Stimulated activated CD4-positive, alpha-beta T cell treated with anti-CD3 and anti-CD28 coated beads, Interleukin-2, amount 100 ng/mL, for 4 hours (primary cell): ENCODE measurements at regions not wholly inside any gene's neighbourhood (a gene's known extent, or its start where the extent isn't known, plus 50 kb on each side); places are given as distances from the start of the nearest gene placed in this dataset.

Source experiments
- DNase-seq: peaks from one replicate; pipeline ENCODE4 v3.0.0-alpha.2; 2020; ENCODE audit warnings: low read depth

DNA sequence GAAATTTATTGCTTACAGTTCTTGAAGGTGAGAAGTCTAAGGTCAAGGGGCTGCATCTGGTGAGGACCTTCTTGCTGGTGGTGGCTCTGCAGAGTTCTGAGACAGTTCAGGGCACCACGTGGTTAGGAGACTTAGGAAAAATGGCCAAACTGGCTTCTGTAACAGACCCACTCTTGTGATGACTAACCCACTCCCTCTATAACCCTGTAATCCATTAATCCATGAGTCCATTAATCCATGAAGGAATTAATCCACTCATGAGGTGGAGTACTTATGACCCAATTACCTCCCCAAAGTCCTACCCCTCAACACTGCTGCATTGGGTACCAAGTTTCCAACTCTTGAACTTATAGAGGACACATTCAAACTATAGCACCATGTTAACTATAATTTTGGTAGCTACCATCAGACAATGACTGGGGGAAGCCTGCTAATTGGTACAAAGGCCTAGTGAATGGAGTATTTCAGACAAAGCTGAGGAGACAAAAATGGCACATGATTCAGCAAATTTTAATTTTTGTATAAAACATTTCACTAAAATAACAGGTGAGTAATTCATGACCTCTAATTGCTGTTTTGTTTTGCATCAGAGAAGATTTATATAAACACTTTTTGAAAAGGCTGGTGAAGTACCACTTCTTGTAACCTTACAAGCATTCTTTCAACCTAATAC lies 374.1 kb upstream of the TBL1XR1 start:
- no peak for DNase-seq

DNA sequence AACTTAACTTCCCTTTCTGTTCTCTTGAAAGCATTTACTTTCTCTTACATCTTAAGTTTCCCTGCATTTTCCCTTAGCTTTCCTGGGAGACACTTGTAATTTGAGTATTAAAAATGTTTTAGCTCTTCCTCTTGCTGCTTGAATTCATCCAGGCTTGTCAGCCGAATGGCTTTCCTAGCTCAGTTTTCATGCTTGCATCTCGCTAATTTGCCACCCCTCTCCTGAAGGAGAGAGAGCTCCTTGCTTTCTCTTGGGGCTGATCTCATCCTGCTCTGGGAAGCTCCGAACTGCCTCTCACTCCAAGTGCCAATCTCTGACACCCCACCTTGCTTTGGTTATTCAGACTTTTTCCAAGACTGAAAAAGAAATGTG lies 374.6 kb upstream of the TBL1XR1 start:
- DNase-seq = no peak

GRCh38 chr3:177574222-177574856 lies 377.1 kb upstream of the TBL1XR1 start:
- DNase-seq = no peak

DNA sequence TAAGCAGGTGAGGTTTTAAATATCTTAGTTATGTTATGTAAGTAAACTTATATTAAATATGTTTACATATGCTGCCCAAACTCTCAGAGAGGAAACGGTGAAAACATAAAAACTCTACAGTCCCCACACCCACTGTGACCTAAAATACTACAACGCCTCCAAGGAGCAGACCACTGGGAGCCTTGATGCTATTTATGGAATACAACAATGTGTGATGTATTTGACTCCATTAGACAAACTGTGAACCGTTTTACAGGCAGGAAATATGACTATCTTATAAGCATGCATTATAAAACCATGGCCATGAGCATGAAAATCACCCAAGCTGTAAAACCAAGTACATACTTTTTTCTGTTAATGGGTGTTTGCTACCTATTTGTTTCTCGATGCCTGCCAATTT lies 379.5 kb upstream of the TBL1XR1 start:
- DNase-seq = no peak

DNA sequence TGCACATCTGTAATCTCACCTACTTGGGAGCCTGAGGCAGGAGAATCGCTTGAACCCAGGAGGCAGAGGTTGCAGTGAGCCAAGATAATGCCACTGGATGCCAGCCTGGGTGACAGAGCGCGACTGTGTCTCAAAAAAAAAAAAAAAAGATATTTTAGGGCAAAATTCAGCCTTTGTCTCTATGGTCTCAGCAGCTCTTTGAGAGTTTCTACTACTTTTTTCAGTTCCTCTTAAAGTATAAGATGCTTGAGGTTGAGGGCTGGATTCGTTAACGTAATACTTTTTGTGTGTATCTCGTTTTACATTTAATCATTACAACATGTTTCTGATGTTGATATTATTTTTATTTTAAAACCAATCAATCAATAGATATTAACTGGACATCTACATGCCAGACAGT lies 381.2 kb upstream of the TBL1XR1 start:
- DNase-seq = no peak

DNA sequence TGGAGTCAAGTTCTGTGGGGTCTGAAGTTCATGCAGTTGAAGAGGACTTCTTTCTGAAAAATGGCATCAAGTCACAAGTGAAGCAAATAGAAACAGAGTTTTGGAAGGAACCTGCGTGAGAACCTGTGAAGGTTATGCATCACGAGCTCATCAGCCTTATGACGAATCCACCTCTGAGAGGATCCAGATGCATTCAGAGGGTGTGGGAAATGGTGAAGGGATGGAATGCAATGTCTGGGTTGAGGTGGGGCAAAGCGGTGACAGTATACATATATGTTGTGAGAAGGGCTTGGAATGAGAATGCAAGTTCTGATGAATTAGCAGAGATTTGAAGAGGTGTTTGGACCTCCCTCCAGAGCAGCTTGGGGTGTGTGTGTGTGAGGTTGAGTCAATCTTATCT lies 382.1 kb upstream of the TBL1XR1 start:
- no peak for DNase-seq

GRCh38 chr3:177580437-177580836 lies 383.2 kb upstream of the TBL1XR1 start:
- DNase-seq = no peak

DNA sequence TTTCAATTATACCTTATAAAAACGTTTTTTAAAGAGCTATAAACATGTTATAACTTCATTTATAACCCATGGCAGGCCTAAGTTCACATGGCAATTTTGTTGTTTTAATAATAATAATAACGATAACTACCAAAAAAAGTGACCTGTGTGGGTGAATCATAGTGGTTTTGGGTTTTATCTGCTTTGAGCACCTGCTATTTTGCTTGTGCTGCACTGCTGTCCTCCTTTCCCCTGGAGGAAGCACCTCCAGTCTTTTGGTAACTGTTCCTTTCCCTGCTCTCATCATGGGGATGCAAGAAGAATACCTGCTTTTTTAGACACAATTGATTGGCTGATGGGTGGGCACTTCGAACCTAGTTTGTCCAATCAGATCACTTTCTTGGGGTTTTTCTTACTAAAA lies 388.0 kb upstream of the TBL1XR1 start:
- DNase-seq = no peak

DNA sequence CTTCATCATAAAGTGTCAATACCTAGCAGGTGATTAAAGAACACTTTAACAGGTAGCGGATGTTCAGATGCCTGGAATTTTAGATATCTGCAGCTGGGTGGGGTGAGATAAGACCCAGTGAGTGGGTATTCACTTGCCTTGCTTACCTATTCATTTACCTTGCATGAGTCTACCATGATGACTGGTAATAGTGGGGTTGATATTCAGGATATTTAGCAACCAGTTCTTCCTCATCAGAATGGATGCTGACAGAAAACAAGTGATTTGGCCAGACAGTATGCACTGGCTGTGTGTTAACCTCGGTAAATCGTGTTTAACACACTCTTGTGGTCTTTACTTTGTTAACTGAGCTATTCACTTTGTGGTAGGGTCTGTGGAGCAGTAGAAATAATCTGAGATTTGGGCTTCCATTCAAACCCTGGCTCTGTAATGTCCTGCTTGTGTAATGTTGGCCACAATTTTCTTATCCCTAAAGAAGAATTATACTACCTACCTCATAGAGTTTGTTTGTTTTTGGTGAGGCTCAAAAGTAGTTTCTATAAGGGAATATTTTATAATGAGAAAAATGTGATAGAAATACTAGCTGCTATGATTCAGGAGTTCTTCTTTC lies 391.9 kb upstream of the TBL1XR1 start:
- DNase-seq = no peak

- DNase-seq = no peak
These were observed 392.7 kb upstream of the TBL1XR1 start for GRCh38 chr3:177589911-177590381.

DNA sequence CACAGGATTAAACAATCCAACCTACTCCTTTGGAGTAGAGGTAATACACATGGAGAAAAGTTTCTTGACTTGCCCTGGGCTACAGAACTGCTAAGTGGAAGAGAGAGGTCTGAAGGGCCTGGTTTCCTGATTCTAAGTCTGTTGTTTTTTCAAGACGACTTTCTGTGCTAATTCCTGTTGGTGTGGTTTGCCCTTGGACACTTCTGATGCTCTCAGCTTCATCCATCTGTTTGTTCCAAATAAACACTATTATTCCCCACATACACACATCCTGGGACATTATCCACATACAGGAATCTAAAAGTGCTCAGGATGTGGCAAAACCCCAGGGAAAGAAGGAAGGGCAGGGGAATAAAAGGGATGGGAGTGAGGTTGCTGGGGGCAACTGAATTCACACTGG lies 393.5 kb upstream of the TBL1XR1 start:
- DNase-seq = no peak

DNA sequence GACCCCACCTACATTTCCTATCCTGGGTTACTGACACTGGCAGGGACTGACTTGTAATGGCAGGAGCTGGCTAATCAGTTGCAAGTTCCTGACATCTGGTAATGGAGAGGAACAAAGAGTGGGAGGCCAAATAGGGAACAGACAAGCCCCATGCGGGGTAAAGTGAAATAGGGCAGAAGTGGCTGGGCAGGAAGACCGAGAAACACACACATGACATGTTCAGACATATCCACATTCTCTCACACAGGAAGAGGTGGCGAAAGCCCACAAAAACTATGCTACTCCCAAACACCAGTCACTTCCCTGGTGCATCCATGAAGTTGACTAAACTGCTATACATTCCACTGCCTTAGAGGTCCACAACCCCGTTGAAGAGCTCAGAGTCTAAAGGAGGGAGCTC lies 394.1 kb upstream of the TBL1XR1 start:
- no peak for DNase-seq

DNA sequence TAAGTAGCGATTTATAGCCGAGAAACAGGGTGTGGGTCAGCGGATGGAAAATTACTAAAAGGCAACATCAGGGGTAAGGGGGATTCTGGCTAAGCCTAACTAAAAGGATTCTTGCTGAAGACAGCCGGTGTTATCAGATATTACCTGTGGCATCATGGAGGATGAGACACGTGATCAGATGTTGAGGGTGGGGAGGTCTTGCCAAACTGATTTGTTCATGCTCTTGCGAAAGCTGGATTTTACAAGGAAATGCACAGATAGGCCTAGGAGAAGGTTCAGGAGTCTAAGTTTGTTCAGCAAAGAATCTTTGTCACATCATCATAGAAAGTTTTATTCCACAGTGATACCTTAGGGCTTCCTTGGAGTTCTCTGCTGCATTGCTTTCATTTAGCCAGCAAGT lies 396.8 kb upstream of the TBL1XR1 start:
- no peak for DNase-seq

GRCh38 chr3:177595530-177596188 lies 398.4 kb upstream of the TBL1XR1 start:
- no peak for DNase-seq

DNA sequence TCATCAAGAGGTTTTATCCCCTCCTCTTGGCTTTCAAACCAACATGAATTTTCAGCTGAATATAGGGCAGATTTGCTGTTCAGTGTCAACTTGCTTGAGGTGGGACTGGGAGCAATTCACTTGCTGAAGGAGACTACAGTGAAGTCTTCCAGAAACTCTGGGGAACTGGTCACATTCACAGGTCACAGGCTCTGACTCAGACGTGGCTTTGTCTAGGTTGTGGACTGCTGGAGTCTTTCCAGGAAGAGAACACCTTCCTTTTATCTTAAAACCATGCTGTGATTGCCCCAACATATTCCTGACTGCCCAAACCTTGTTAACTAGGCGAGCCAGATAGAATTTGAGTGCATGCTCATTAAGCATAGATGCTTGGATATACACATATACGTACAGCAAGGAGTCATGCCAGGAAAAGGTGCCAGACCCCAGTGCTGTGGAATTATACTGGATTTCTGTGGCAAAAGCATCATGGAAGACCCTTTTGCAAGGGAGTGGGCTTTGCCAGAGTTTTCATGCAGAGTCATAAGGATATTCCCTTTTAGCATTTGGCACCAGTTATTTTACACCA lies 399.1 kb upstream of the TBL1XR1 start:
- DNase-seq = no peak

- no peak for DNase-seq
These were observed 399.6 kb upstream of the TBL1XR1 start for GRCh38 chr3:177596816-177597271.

- no peak for DNase-seq
These were observed 400.2 kb upstream of the TBL1XR1 start for GRCh38 chr3:177597311-177598096.

GRCh38 chr3:177598097-177598833 lies 401.0 kb upstream of the TBL1XR1 start:
- no peak for DNase-seq

DNA sequence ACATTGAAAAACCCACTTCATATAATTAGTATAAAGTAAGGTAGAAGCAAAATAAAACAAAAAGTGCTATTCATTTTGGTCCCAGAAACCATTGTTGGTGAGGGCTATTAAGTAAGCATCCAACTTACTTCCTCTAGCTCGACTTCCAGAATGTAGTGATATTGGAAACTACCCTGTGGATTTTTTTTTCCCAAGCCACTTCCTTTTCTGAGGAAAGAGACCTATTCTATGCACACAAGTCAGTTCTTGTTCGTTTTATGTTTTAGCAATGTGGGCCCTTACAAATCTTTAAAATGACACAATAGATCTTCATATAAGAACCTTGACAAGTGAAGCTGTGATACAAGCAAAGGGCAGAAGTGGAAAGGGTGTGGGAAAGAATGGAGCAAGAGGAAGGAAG lies 402.0 kb upstream of the TBL1XR1 start:
- DNase-seq = no peak

DNA sequence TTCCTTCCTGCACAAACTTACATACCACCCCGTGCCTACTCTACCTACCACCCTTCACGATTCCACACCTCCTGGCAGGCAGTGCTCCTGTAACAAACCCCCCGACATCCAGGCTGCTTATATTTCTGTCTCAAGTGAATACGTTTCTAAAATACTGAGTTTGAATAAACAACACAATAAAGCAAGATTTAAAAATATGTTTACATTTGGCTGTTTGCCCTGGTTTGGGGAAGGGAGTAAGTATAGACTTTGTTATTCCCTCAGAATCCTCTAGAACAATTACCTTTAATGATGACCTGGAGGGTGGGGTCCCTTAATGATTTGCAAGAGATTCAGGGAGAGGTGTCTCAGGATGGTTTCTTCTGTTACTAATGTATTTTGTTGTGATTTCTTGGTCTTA lies 402.6 kb upstream of the TBL1XR1 start:
- DNase-seq = no peak

DNA sequence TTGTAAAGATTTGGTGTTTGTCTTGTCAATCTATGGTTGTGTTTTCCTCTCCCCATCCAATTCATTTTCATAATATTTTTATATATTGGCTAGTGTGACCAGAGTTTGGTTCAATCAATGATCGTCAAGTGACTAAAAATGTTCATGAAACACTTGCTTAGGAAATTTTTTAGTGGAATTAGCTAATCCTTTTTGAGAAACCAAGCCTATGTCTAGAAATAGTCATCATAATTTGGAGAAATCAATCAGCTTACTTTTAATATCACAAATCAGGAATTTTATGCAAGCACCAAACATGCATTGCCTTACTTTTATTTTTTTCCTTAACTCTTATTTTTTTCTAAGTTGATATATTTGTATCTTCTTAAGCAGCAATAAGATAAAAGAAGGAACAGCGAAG lies 403.1 kb upstream of the TBL1XR1 start:
- DNase-seq = no peak
